ENCODE measurements at regions not wholly inside any gene's neighbourhood (a gene's known extent, or its start where the extent isn't known, plus 50 kb on each side); places are given as distances from the start of the nearest gene placed in this dataset.
"Not testable (repeated sequence)": the region's sequence is repeated elsewhere in the genome, so short reads cannot be mapped to it uniquely, and the experiment has no call there.

DNA sequence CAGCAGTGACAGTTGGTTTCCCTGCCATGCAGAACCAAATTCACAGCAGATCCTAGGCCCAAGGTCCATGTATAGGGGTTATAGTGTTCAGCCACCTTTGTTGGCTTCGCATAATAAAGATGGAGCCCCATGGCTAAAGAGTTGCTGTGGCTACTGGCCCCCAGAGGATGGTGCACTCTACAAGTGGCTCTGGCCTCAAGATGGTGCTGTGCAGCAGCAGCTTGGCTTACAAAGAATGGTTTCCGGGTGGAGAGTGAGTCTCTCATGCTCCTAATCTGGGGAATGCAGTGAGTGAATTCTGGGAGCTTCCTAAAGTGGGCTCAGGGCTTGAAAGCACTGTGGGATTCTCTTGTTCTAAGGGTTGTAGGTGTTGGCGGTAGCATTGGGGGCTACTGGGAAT lies 1199.7 kb downstream of the CNTNAP5 start:
- DNase-seq: no peak

GRCh38 chr2:125227843-125228392 lies 1202.8 kb downstream of the CNTNAP5 start:
- no peak for DNase-seq

GRCh38 chr2:125240870-125241269 lies 1215.8 kb downstream of the CNTNAP5 start:
- no peak for DNase-seq

DNA sequence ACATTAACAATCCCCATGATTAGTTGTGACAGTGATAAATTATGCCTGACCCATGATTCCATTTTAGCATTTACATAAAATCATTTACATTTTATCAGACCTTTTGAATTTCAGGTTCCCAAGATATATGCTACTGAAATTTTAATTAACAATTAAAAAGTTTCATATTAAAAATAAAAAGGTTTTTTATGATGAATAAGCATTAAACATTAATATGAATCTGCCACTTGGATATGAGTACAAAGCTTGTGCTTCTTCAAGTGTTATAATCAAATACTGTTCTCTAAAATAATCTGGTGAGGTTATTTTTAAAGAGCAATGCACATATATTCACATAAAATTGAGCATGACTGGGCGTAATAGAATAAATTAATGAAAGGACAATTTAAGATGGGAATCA lies 1218.0 kb downstream of the CNTNAP5 start:
- DNase-seq: no peak

GRCh38 chr2:125254010-125254409 lies 1228.9 kb downstream of the CNTNAP5 start:
- DNase-seq: no peak

DNA sequence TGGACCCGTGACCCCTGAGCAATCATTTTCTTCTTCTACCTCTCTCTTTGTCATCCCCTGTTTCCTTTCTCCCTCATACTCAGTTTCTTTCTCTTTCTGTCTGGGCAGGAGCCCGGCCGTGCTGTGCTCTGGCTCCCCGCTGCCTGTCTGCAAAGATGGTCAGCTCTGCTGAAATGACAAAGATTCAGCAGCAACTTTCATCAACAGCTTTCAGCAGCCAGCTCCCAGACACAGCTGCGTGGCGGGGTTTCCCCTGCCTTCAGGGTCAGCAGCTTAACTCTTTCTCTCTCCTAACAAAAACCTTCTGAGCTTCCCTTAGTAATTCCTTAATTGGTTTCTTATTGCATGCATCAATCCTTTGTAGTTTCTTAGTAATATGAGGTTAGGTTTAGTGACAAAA lies 1234.4 kb downstream of the CNTNAP5 start:
- DNase-seq: no peak

DNA sequence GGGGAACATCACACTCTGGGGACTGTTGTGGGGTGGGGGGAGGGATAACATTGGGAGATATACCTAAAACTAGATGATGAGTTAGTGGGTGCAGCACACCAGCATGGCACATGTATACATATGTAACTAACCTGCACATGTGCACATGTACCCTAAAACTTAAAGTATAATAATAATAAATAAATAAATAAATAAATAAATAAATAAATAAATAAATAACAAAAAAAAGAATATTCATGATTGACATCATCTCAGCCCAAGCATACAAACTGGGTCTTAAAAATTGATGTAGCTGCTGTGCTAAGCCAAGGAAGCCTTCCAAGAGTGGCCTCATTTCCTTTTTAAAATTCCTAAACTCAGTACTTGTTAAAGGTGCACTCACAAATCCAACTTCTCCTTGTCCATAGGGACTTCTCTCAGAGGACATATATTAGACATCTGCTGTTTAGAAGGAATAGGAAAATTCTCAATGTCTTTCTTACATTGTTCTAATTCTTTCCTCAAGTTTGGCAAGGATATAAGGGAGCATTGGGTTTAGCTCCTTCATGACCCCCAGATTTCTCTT lies 1235.4 kb downstream of the CNTNAP5 start:
- DNase-seq: not testable (repeated sequence)

DNA sequence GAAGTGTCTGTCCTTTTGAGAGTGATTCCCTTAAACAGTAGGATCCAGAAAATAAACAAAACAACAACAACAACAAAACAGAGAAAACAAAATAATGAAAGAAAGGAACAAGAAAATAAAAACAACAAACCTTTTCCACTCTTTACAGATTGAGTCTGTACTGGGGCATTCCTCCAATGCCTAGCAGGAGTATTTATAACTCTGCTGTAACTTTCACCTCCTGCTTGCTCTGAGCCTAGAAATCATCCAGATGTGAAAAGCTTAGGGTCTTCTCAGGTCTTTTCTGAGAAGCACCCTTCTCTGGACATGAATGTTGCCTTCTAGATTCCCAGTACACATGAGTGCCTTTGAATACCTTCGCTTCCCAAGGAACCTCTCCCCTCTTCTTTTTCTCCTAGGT lies 1239.4 kb downstream of the CNTNAP5 start:
- DNase-seq: no peak

- DNase-seq: no peak
These were observed 1242.6 kb downstream of the CNTNAP5 start for GRCh38 chr2:125267683-125268082.

DNA sequence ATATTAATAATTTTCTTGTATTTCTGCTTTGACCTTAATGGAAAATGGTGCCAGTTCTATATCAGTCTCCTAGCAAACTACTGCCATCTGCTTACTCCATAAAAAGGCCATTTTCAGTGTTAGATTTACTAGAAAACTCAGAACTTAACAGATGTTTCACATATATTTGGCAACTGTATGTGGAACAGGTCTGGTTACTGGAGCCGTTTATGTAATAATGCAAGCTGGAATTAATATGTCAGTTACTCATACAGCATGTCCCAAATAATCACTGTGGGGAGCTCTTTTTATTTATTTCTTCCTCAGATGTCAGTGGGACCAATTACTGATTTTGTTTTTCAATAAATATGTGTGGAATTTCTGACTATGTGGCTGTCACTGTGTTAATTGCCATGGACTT lies 1247.6 kb downstream of the CNTNAP5 start:
- DNase-seq: no peak

DNA sequence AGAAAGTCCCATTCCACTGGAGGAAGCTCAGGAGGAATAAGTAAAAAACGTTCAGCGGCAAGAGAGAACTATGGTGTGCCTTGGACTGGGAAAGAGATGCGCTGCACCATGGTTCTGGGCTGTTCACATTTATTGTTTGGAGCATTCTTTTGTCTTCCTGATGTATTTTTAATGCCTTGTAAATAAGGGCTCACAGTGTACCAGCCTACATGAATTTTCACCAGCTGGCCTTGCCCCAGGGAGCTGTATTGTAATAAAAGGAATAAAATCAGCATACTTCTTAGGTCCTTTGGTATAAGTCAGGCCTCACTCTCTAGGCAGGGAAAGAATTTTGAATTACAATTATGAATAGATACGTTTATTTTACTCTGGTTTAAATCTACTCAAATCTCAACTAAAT lies 1249.6 kb downstream of the CNTNAP5 start:
- no peak for DNase-seq

DNA sequence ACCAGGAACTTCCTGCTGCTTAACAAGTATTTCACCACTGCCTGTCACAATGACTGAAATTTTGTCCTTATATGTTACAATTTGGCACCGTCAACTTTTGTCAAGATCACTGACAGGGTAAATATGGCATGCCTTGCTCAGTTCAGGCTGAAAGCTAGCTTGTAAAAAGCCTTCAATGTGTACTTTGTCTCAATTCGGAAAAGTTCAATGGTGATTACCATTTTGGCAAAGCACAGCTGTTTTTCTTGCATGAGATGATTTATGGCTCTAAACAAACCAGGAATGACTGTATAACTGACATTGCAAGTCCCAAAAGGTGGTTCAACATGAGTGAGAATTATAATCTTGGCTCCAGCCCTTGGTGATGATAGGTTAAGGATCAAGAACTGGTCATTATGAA lies 1255.2 kb downstream of the CNTNAP5 start:
- DNase-seq: no peak

GRCh38 chr2:125281242-125281641 lies 1256.2 kb downstream of the CNTNAP5 start:
- DNase-seq: no peak

- no peak for DNase-seq
These were observed 1271.7 kb downstream of the CNTNAP5 start for GRCh38 chr2:125296742-125297141.

GRCh38 chr2:125310657-125311364 lies 1285.7 kb downstream of the CNTNAP5 start:
- no peak for DNase-seq

DNA sequence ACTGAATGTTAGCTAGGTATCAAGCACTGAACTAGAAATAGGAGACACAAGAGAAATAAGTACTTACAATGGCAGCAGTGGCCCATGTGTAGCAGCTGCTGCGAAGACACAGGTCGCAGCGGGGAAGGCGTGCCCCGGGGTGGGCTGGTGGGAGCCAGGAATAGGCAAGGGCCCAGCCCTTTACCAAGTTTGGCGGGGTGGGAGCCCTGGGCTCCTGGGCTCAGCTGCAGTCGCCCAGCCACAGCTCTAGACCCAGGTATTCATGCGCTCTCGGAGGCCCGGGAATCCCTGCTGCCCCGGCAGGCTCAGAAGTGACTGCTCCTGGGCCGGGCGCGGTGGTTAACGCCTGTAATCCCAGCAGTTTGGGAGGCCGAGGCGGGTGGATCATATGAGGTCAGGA lies 1287.3 kb downstream of the CNTNAP5 start:
- no peak for DNase-seq

- no peak for DNase-seq
These were observed 1288.7 kb downstream of the CNTNAP5 start for GRCh38 chr2:125313806-125314205.

- no peak for DNase-seq
These were observed 1293.7 kb downstream of the CNTNAP5 start for GRCh38 chr2:125318740-125319139.

DNA sequence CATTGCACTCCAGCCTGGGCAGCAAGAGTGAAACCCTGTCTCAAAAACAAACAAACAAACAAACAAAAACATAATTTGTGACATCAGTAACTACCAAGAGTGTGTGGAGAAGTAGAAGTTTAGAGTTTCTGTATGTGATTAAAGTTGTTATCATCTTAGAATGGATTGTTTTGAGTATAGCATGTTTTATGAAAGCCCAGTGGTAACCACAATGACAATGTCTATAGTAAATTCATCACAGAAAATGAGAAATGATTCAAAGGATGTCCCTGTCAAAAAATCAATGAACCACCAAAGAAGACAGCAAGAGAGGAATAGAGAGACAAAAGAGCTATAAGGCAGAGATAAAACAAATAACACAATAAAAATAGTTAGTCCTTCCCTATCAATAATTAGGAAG lies 1299.2 kb downstream of the CNTNAP5 start:
- no peak for DNase-seq

- DNase-seq: no peak
These were observed 1305.0 kb downstream of the CNTNAP5 start for GRCh38 chr2:125330133-125330532.

- DNase-seq: no peak
These were observed 1314.6 kb upstream of the GYPC start for GRCh38 chr2:125341353-125341752.

DNA sequence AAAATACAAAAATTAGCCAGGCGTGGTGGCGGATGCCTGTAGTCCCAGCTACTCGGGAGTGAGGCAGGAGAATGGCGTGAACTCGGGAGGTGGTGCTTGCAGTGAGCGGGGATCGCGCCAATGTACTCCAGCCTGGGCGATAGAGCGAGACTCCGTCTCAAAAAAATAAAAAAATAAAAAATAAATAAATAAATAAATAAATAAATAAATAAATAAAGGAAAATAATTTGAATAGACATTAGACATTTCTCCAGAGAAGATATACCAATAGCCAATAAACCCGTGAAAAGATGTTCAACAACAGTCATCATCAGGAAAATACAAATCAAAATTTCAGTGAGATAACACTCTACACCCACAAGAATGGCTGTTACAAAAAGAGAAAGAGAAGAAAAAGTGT lies 1302.4 kb upstream of the GYPC start:
- DNase-seq: not testable (repeated sequence)

DNA sequence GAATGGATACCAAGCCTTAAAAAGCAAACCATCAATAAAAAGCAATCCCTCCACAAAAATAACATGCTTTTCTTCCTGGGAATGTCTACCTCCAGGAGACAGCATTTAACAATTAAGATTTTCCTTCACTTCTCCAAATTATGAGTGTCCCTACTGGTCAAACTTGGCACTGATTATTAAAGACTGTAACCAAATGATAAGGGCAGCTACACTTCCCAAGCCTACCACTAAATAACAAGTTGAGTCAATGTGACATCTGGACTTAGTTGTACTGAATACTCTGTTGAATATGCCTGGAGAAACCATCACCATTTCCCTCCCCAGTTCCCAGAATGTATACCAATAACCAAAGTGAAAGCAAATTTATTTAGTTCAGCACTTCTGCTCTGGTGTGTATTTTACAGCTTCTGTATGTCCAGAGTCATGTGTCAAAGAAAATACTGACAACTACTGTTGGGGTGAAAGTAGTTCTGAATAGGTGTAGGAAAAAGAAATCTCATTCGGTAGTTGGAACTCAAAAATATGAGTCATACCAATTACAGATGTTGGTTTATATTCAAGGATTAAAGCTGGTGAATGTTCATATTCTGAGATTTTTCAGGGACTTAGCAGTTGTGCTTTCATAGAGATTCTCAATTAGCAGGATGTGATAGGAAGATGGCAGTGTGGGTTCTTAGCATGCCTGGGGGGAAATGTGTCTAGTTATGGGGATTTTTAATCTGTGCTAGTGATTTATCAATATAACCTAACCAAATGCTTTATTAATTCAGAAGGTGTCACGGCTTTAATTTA lies 1291.6 kb upstream of the GYPC start:
- no peak for DNase-seq

DNA sequence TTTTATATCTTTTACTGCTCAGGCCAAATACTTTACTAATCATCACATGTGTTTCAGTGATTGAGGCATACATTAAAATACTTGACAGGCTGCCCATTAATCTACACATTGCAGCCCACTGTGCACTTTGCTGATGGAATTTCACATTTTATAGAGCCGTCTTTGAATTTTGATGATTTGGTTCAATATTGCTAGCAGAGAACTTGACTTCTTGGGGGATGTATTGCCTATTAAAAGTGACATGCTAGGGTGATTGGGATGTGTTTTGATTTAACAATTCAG lies 1291.0 kb upstream of the GYPC start:
- DNase-seq: no peak

Data from NCI-H1417 (cell line).